A549 (cell line): ENCODE measurements at regions not wholly inside any gene's neighbourhood (a gene's known extent, or its start where the extent isn't known, plus 50 kb on each side); places are given as distances from the start of the nearest gene placed in this dataset.

ENCODE experiments used
- ATAC-seq, 2 experiments: fragments of 200-7000 bp in 1 of 2; fragments of >200 bp in 1 of 2; cut with Nextera tagmentation in 1 of 2; cut with Tn5 transposase in 1 of 2; 3 replicates each; pipeline versions ENCODE4 v1.8.0 to v1.9.1; 2018 to 2020; ENCODE audit warnings: mild to moderate bottlenecking in 1 of 2, moderate library complexity in 1 of 2
- CTCF ChIA-PET: fragments of 300-600 bp; sonication (Branson Sonifier 250); formaldehyde crosslinking; extraction: SDS; loops from one replicate; lab custom pipeline; 2021; ENCODE audit warnings: antibody characterized with exemption, inconsistent platforms; lab: Yijun Ruan, JAX
- POLR2A ChIA-PET: fragments of 350-600 bp; formaldehyde crosslinking; extraction: SDS; loops from one replicate; lab custom pipeline; 2021; ENCODE audit warnings: antibody characterized with exemption, inconsistent platforms; lab: Yijun Ruan, JAX
- DNase-seq, 2 experiments: peaks; one replicate each; pipeline versions ENCODE4 v3.0.0 to v3.0.0-alpha.2; 2011 to 2016; ENCODE audit warnings: low read depth in 1 of 2, low spot score in 1 of 2
- FAIRE-seq: peaks from 2 replicates; lab custom pipeline; 2011; peaks lifted over from hg19 to GRCh38; lab: Jason Lieb, UNC
- H3K27ac ChIP-seq, 2 experiments: fragments of >200 bp; sonication (Bioruptor Twin); formaldehyde crosslinking; 3 replicates each; pipeline ENCODE4 v1.5.1; 2016 to 2017
- H3K4me1 ChIP-seq: fragments of >200 bp; sonication (Bioruptor Twin); formaldehyde crosslinking; 3 replicates; pipeline ENCODE4 v1.6.1; 2016
- H3K4me2 ChIP-seq: fragments of >200 bp; sonication (Bioruptor Twin); formaldehyde crosslinking; 3 replicates; pipeline ENCODE4 v1.6.1; 2016
- H3K4me3 ChIP-seq: fragments of >200 bp; sonication (Bioruptor Twin); formaldehyde crosslinking; 3 replicates; pipeline ENCODE4 v1.5.1; 2016
- H3K9me3 ChIP-seq: fragments of >200 bp; sonication (Bioruptor Twin); formaldehyde crosslinking; 3 replicates; pipeline ENCODE4 v1.6.1; 2016
- BHLHE40 ChIP-seq: IDR thresholded peaks from 2 replicates; pipeline ENCODE4 v1.6.1; 2012; ENCODE audit warnings: low read depth, low read length, inconsistent platforms
- CBX2 ChIP-seq: fragments of 200-600 bp; sonication (generic); IDR thresholded peaks from 2 replicates; pipeline ENCODE4 v1.6.1; 2016; ENCODE audit warnings: low read depth, mild to moderate bottlenecking, borderline replicate concordance
- CBX8 ChIP-seq: fragments of 200-600 bp; sonication (generic); IDR thresholded peaks from 2 replicates; pipeline ENCODE4 v1.6.1; 2016
- CHD2 ChIP-seq: fragments of 150-350 bp; IDR thresholded peaks from 2 replicates; pipeline ENCODE4 v1.6.1; 2014; ENCODE audit warnings: low read length; ENCODE audit not compliant: partially characterized antibody
- ELK1 ChIP-seq: fragments of 150-350 bp; IDR thresholded peaks from 2 replicates; pipeline ENCODE4 v1.6.1; 2014; ENCODE audit warnings: low read depth, mild to moderate bottlenecking, low read length
- ESRRA ChIP-seq: fragments of 150-350 bp; IDR thresholded peaks from 2 replicates; pipeline ENCODE4 v1.6.1; 2014; ENCODE audit warnings: mild to moderate bottlenecking, low read length, borderline replicate concordance
- FOXS1 ChIP-seq: fragments of 250-450 bp; sonication (Bioruptor Pico); IDR thresholded peaks from 2 replicates; pipeline ENCODE4 v1.5.0; 2020; ENCODE audit warnings: mild to moderate bottlenecking, moderate library complexity
- GATA3 ChIP-seq: IDR thresholded peaks from 2 replicates; pipeline ENCODE4 v1.6.1; 2012; ENCODE audit warnings: borderline replicate concordance
- HES2 ChIP-seq: fragments of >200 bp; sonication (Bioruptor Twin); formaldehyde crosslinking; IDR thresholded peaks from 2 replicates; pipeline ENCODE4 v1.6.1; 2016
- HMGXB4 ChIP-seq: fragments of 250-450 bp; sonication (Bioruptor Pico); IDR thresholded peaks from 2 replicates; pipeline ENCODE4 v1.5.0; 2021; ENCODE audit warnings: mild to moderate bottlenecking, moderate library complexity, borderline replicate concordance
- HOXB13 ChIP-seq: fragments of 250-450 bp; sonication (Bioruptor Pico); IDR thresholded peaks from 2 replicates; pipeline ENCODE4 v1.5.0; 2020; ENCODE audit warnings: low read depth, mild to moderate bottlenecking, moderate library complexity
- HOXB5 ChIP-seq: fragments of 250-450 bp; sonication (Bioruptor Pico); IDR thresholded peaks from 2 replicates; pipeline ENCODE4 v1.5.0; 2020; ENCODE audit warnings: mild to moderate bottlenecking, moderate library complexity
- JUNB ChIP-seq: fragments of >200 bp; sonication (Bioruptor Twin); formaldehyde crosslinking; IDR thresholded peaks from 2 replicates; pipeline ENCODE4 v1.6.1; 2016
- KDM1A ChIP-seq: fragments of 200-600 bp; sonication (generic); IDR thresholded peaks from 2 replicates; pipeline ENCODE4 v1.6.1; 2016; ENCODE audit warnings: low read depth, mild to moderate bottlenecking
- NPAS2 ChIP-seq: fragments of 250-450 bp; sonication (Bioruptor Pico); IDR thresholded peaks from 2 replicates; pipeline ENCODE4 v1.8.0; 2022; ENCODE audit warnings: mild to moderate bottlenecking, moderate library complexity, borderline replicate concordance
- NR3C1 ChIP-seq: fragments of >200 bp; sonication (Bioruptor Twin); formaldehyde crosslinking; IDR thresholded peaks from 3 replicates; pipeline ENCODE4 v1.6.1; 2017
- PBX3 ChIP-seq: IDR thresholded peaks from 2 replicates; pipeline ENCODE4 v1.6.1; 2012
- RAD21 ChIP-seq, 2 experiments: fragments of >200 bp in 1 of 2; sonication (Bioruptor Twin) in 1 of 2; formaldehyde crosslinking in 1 of 2; IDR thresholded peaks in 1 of 2; conservative IDR thresholded peaks in 1 of 2; 2 replicates in 1 of 2; 3 replicates in 1 of 2; pipeline ENCODE4 v1.6.1; 2012 to 2018; ENCODE audit warnings: inconsistent platforms in 1 of 2
- RARB ChIP-seq: fragments of 250-450 bp; sonication (Bioruptor Pico); IDR thresholded peaks from 2 replicates; pipeline ENCODE4 v1.8.0; 2021; ENCODE audit warnings: mild to moderate bottlenecking, moderate library complexity
- SMC3 ChIP-seq: fragments of >200 bp; sonication (Bioruptor Twin); formaldehyde crosslinking; IDR thresholded peaks from 3 replicates; pipeline ENCODE4 v1.6.1; 2018; ENCODE audit warnings: inconsistent platforms
- SREBF2 ChIP-seq: fragments of 450-650 bp; IDR thresholded peaks from 2 replicates; pipeline ENCODE4 v1.6.1; 2014; ENCODE audit warnings: mild to moderate bottlenecking, moderate library complexity
- TFCP2L1 ChIP-seq: fragments of 250-450 bp; sonication (Bioruptor Pico); IDR thresholded peaks from 2 replicates; pipeline ENCODE4 v1.5.0; 2021; ENCODE audit warnings: mild to moderate bottlenecking
- TP53 ChIP-seq: fragments of 250-450 bp; sonication (Bioruptor Pico); IDR thresholded peaks from 2 replicates; pipeline ENCODE4 v1.5.0; 2021; ENCODE audit warnings: mild to moderate bottlenecking, moderate library complexity
- ZFP36 ChIP-seq: fragments of 450-650 bp; IDR thresholded peaks from 2 replicates; pipeline ENCODE4 v1.6.1; 2014; ENCODE audit warnings: borderline replicate concordance; ENCODE audit not compliant: partially characterized antibody
- ZNF302 ChIP-seq: fragments of 250-450 bp; sonication (Bioruptor Pico); IDR thresholded peaks from 2 replicates; pipeline ENCODE4 v1.9.0; 2021; ENCODE audit warnings: inconsistent platforms, mild to moderate bottlenecking, moderate library complexity
- ZSCAN20 ChIP-seq: fragments of 250-450 bp; sonication (Bioruptor Pico); IDR thresholded peaks from 2 replicates; pipeline ENCODE4 v1.8.0; 2022; ENCODE audit warnings: mild to moderate bottlenecking, moderate library complexity
- WGBS: methylation state at CpG from one replicate; pipeline ENCODE4 v1.1.6; 2017; ENCODE audit errors: missing lambda C conversion rate; 5-methylcytosine and 5-hydroxymethylcytosine counted together
- TF ChIP-seq, protein P1 (sequence below): fragments of >200 bp; sonication (Bioruptor Twin); formaldehyde crosslinking; IDR thresholded peaks from 3 replicates; pipeline ENCODE4 v1.6.1; 2016
- TF ChIP-seq, protein P2 (sequence below): fragments of >200 bp; sonication (Bioruptor Twin); formaldehyde crosslinking; IDR thresholded peaks from 3 replicates; pipeline ENCODE4 v1.5.1; 2016
- TF ChIP-seq, protein P3 (sequence below): IDR thresholded peaks from 2 replicates; pipeline ENCODE4 v1.6.1; 2012; ENCODE audit warnings: low read depth, borderline replicate concordance
- TF ChIP-seq, protein P4 (sequence below): IDR thresholded peaks from 2 replicates; pipeline ENCODE4 v1.6.1; 2012

GRCh38 chr5:115417076-115417475, 120.6 kb upstream of the CCDC112 start:
- Histone ChIP-seq H3K4me2 (no peak overlapping the region), H3K27ac (no peak overlapping the region), H3K4me3 (no peak overlapping the region), H3K4me1 (peaks cover 26% of the 10 kb centered on the region; the same call in 2 of the 3 replicates), H3K9me3 (no peaks in the 10 kb centered on the region)
- ATAC-seq (no peak), DNase-seq (no peak), FAIRE-seq (no peak)
- CTCF ChIA-PET: no interaction called here
- POLR2A ChIA-PET: no interaction called here
- WGBS: 91% methylated on average over 3 of the region's 3 CpGs
- TF ChIP-seq KDM1A: no peak
- TF ChIP-seq NPAS2: no peak
- TF ChIP-seq, protein P1, sequence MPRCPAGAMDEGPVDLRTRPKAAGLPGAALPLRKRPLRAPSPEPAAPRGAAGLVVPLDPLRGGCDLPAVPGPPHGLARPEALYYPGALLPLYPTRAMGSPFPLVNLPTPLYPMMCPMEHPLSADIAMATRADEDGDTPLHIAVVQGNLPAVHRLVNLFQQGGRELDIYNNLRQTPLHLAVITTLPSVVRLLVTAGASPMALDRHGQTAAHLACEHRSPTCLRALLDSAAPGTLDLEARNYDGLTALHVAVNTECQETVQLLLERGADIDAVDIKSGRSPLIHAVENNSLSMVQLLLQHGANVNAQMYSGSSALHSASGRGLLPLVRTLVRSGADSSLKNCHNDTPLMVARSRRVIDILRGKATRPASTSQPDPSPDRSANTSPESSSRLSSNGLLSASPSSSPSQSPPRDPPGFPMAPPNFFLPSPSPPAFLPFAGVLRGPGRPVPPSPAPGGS: no peak
- TF ChIP-seq BHLHE40: no peak
- TF ChIP-seq, protein P2, sequence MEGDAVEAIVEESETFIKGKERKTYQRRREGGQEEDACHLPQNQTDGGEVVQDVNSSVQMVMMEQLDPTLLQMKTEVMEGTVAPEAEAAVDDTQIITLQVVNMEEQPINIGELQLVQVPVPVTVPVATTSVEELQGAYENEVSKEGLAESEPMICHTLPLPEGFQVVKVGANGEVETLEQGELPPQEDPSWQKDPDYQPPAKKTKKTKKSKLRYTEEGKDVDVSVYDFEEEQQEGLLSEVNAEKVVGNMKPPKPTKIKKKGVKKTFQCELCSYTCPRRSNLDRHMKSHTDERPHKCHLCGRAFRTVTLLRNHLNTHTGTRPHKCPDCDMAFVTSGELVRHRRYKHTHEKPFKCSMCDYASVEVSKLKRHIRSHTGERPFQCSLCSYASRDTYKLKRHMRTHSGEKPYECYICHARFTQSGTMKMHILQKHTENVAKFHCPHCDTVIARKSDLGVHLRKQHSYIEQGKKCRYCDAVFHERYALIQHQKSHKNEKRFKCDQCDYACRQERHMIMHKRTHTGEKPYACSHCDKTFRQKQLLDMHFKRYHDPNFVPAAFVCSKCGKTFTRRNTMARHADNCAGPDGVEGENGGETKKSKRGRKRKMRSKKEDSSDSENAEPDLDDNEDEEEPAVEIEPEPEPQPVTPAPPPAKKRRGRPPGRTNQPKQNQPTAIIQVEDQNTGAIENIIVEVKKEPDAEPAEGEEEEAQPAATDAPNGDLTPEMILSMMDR: no peak
- TF ChIP-seq HMGXB4: no peak
- TF ChIP-seq CHD2: no peak
- no peak for TF ChIP-seq HOXB13 (CRISPR knock-in tag)
- no peak for TF ChIP-seq TP53 (CRISPR knock-in tag)
- no peak for TF ChIP-seq NR3C1
- TF ChIP-seq SREBF2: no peak
- no peak for TF ChIP-seq TFCP2L1 (CRISPR knock-in tag)
- no peak for TF ChIP-seq FOXS1
- TF ChIP-seq CBX8: no peak
- no peak for TF ChIP-seq RARB (CRISPR knock-in tag)
- TF ChIP-seq, protein P3, sequence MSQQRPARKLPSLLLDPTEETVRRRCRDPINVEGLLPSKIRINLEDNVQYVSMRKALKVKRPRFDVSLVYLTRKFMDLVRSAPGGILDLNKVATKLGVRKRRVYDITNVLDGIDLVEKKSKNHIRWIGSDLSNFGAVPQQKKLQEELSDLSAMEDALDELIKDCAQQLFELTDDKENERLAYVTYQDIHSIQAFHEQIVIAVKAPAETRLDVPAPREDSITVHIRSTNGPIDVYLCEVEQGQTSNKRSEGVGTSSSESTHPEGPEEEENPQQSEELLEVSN: no peak
- TF ChIP-seq ELK1: no peak
- no peak for TF ChIP-seq ZSCAN20 (CRISPR knock-in tag)
- no peak for TF ChIP-seq ZNF302 (CRISPR knock-in tag)

DNA sequence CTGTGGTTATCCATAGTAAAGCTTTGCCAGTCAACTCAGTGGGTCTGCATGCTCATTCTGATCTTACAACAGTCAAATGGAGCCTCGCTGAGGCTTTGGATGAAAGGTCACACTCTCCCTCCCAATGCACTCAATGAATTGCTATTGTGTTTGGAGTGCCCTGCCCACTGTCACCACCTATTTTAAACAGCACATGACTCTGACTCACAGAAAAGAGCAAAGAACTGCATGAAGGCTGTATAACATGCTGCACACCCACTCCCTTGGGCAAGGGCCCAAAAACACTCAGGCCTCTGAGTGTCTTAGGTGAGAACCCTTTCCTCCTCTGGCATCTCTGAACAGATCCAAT, 118.7 kb upstream of the CCDC112 start:
- H3K9me3 ChIP-seq: no peaks in the 10 kb centered on the region
- H3K4me3 ChIP-seq: no peak overlapping the region
- FAIRE-seq: no peak
- peak overlapping the region; percentile 49 for H3K4me2 ChIP-seq
- ChIA-PET POLR2A (no interaction called here), CTCF (interaction anchor here (0.6 to 1.9 kb wide), 5 partner anchors 10 to 80 kb away, joined by 3 to 7 read pairs (median 3); no protein-coding TSS in a partner anchor)
- 40% methylated on average over 1 of the region's 1 CpG for WGBS
- peaks cover 23% of the 10 kb centered on the region; the same call in 2 of the 3 replicates for H3K4me1 ChIP-seq
- peak; percentile 53 to 71 for ATAC-seq
- peak; percentile 23 to 40 for DNase-seq
- H3K27ac ChIP-seq: peak overlapping the region; percentile 38 to 65; a peak in 3 of 6 replicates
- TF ChIP-seq HES2: no peak
- TF ChIP-seq ZFP36: no peak
- TF ChIP-seq HOXB5 (CRISPR knock-in tag): no peak
- no peak for TF ChIP-seq PBX3
- no peak for TF ChIP-seq RAD21 (conservative IDR thresholded peaks at IDR 0.05 in 1 of 2, IDR thresholded peaks at IDR 0.05 in 1 of 2)
- no peak for TF ChIP-seq BHLHE40
- TF ChIP-seq, protein P4, sequence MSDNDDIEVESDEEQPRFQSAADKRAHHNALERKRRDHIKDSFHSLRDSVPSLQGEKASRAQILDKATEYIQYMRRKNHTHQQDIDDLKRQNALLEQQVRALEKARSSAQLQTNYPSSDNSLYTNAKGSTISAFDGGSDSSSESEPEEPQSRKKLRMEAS: no peak
- no peak for TF ChIP-seq ESRRA
- no peak for TF ChIP-seq SMC3
- no peak for TF ChIP-seq JUNB
- TF ChIP-seq GATA3: no peak
- no peak for TF ChIP-seq CBX2
